ENCODE measurements at regions not wholly inside any gene's neighbourhood (a gene's known extent, or its start where the extent isn't known, plus 50 kb on each side); places are given as distances from the start of the nearest gene placed in this dataset.

- Mint-ChIP-seq H3K4me3 (no peak overlapping the region), H3K9me3 (peaks cover 3% of the 10 kb centered on the region), H3K4me1 (ENCODE audit: low read depth) (no peaks in the 10 kb centered on the region), H3K27me3 (ENCODE audit: low read depth) (peaks cover 39% of the 10 kb centered on the region), H3K36me3 (ENCODE audit: low read depth) (no peaks in the 10 kb centered on the region), H3K27ac (no peak overlapping the region)
- CTCF ChIA-PET, result interaction anchor here (1.4 kb wide), 1 partner anchor 10 kb away, joined by 5 read pairs; no protein-coding TSS in a partner anchor
- intact Hi-C loops (cut with micrococcal nuclease), result no loop called here
- DNase-seq, result no peak
Observed at GRCh38 chr6:3948866-3949265, 99.7 kb downstream of the FAM50B start.

DNA sequence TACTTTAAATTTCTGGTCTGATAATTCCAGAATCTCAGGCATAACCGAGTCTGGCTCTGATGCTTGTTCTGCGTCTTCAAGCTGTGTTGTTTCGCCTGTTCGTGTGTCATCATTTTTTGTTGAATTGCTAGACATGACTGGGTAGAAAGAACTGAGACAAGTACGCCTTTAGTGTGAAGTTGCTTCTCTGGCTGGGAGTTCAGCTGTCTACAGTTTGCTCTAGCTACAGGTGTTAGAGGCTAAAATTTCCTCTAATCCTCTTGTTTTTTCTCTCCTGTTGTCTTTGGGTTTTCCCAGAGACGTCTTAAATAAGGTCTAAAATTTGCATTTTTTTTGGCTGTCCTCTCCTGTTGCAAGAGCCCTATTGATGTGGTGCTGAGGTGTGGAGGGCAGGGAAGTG lies 100.3 kb downstream of the FAM50B start:
- peaks cover 41% of the 10 kb centered on the region for H3K27me3 Mint-ChIP-seq (ENCODE audit: low read depth)
- CTCF ChIA-PET, result interaction anchor here (1.4 kb wide), 1 partner anchor 10 kb away, joined by 5 read pairs; no protein-coding TSS in a partner anchor

DNA sequence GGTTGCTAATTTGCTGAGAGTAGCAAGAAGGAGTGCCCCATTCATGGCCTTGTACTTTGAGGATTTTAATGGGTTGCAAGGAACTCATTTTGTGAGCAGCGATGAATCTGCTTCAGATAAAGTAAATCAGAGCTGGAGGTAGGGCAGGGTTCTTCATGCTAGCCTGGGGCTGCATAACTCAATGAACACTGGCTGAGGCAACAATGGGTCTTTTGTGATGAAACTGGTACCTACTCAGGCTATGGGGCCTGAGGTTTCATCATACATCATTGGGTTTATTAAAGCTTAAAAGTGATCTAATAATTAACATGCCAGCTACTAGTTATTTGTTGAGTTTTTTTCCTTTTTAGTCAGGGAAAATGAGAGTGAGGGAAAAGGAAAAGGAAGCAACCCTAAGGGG lies 106.9 kb downstream of the FAM50B start:
- H3K4me1 Mint-ChIP-seq (ENCODE audit: low read depth), result no peaks in the 10 kb centered on the region
- CTCF ChIA-PET, result no interaction called here
- H3K27me3 Mint-ChIP-seq (ENCODE audit: low read depth), result peaks cover 17% of the 10 kb centered on the region
- no peak overlapping the region for H3K27ac Mint-ChIP-seq
- H3K9me3 Mint-ChIP-seq, result peaks cover 3% of the 10 kb centered on the region
- no peaks in the 10 kb centered on the region for H3K36me3 Mint-ChIP-seq (ENCODE audit: low read depth)
- intact Hi-C loops (cut with micrococcal nuclease), result no loop called here
- no peak overlapping the region for H3K4me3 Mint-ChIP-seq
- DNase-seq, result no peak

More for the DNA sequence above, 100.3 kb downstream of the FAM50B start:
- no peak overlapping the region for H3K4me3 Mint-ChIP-seq
- no peaks in the 10 kb centered on the region for H3K4me1 Mint-ChIP-seq (ENCODE audit: low read depth)
- H3K27ac Mint-ChIP-seq, result no peak overlapping the region
- intact Hi-C loops (cut with micrococcal nuclease), result no loop called here
- peaks cover 3% of the 10 kb centered on the region for H3K9me3 Mint-ChIP-seq
- no peaks in the 10 kb centered on the region for H3K36me3 Mint-ChIP-seq (ENCODE audit: low read depth)
- DNase-seq, result no peak

DNA sequence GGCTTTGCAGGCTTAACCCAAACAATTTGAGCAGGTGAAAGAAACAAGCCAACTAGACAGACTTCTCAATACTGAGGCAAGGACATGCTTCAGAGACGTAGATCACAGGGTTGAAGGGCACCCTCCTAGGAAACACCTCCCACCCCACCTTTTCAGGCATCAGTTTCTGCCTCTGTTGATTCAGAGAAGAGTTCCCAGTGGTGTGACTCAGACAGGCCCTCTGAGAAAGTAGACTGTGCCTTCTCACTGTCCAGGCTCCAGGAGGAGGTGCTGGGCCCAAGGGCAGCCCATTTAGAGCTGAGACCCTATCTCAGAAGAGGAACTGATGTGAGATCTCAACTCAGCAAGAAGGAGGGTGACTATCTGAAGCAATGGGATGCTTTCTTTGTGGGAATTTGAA lies 108.1 kb downstream of the FAM50B start:
- DNase-seq, result no peak
- H3K27me3 Mint-ChIP-seq (ENCODE audit: low read depth), result peaks cover 12% of the 10 kb centered on the region
- no peak overlapping the region for H3K4me3 Mint-ChIP-seq
- intact Hi-C loops (cut with micrococcal nuclease), result no loop called here
- H3K27ac Mint-ChIP-seq, result no peak overlapping the region
- H3K9me3 Mint-ChIP-seq, result peaks cover 3% of the 10 kb centered on the region
- no peaks in the 10 kb centered on the region for H3K4me1 Mint-ChIP-seq (ENCODE audit: low read depth)
- H3K36me3 Mint-ChIP-seq (ENCODE audit: low read depth), result no peaks in the 10 kb centered on the region
- CTCF ChIA-PET, result no interaction called here

- no peak overlapping the region for H3K27ac Mint-ChIP-seq
- no peak overlapping the region for H3K4me3 Mint-ChIP-seq
- H3K27me3 Mint-ChIP-seq (ENCODE audit: low read depth), result peaks cover 12% of the 10 kb centered on the region
- DNase-seq, result no peak
- H3K4me1 Mint-ChIP-seq (ENCODE audit: low read depth), result no peaks in the 10 kb centered on the region
- H3K36me3 Mint-ChIP-seq (ENCODE audit: low read depth), result no peaks in the 10 kb centered on the region
- CTCF ChIA-PET, result no interaction called here
- intact Hi-C loops (cut with micrococcal nuclease), result no loop called here
- peaks cover 3% of the 10 kb centered on the region for H3K9me3 Mint-ChIP-seq
Observed at GRCh38 chr6:3958255-3958654, 109.1 kb downstream of the FAM50B start.

DNA sequence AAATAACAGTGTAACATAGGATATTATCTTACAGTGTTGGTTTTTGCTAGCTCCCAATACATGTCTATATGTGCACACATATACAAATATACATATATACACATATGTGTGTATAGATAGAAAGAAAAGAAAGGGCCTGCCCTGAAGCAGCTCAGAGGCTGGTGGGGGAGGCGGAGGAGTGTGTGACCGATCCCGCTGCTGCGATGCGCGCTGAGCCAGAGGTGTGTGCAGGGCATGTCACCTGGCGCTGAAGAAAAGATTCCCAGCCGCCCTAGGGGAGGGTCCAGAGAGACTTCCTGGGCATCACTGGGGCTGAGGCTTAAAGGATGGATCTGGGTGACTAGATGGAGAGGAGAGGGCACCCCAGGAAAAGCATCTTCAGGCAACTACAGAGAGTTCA lies 110.2 kb downstream of the FAM50B start:
- no peaks in the 10 kb centered on the region for H3K36me3 Mint-ChIP-seq (ENCODE audit: low read depth)

DNA sequence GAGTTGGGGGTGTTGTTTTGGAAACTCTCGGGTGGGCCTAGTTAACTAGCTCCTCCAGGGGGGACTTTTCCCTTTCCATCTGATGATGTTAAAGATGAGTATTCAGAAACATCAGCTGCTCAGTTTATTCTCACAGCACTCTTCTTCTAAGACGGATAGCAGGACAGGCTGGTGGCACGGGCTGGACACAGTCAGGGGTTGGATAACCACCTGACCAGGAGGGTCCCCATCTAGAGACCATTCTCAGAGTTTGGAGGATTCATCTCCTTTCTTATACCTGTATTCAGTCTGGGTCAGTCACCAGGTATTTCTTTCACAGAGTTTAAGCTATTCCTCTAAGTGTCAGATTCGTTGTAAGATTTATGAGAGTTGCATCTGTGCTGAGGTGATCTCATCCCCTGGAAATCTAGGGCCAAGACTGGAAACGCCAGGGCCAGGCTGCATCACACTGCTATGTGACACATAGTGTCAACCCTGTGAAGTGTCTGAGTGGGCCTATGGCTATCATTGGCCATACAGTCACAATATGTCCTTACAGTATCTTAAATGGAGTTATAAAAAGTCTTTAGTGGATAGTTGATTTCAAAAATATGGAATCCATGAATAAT lies 111.7 kb downstream of the FAM50B start:
- intact Hi-C loops (cut with micrococcal nuclease), result no loop called here
- Mint-ChIP-seq H3K27me3 (ENCODE audit: low read depth) (peaks cover 1% of the 10 kb centered on the region), H3K9me3 (no peaks in the 10 kb centered on the region), H3K27ac (no peak overlapping the region), H3K4me1 (ENCODE audit: low read depth) (no peaks in the 10 kb centered on the region), H3K4me3 (no peak overlapping the region), H3K36me3 (ENCODE audit: low read depth) (no peaks in the 10 kb centered on the region)
- DNase-seq, result no peak
- CTCF ChIA-PET, result interaction anchor here (1.2 kb wide), 1 partner anchor 17 kb away, joined by 3 read pairs; no protein-coding TSS in a partner anchor

More for the DNA sequence above, 110.2 kb downstream of the FAM50B start:
- DNase-seq, result no peak
- Mint-ChIP-seq H3K9me3 (no peaks in the 10 kb centered on the region), H3K4me1 (ENCODE audit: low read depth) (no peaks in the 10 kb centered on the region), H3K27ac (no peak overlapping the region), H3K27me3 (ENCODE audit: low read depth) (peaks cover 4% of the 10 kb centered on the region), H3K4me3 (no peak overlapping the region)
- CTCF ChIA-PET, result interaction anchor here (0.7 to 1.3 kb wide), 3 partner anchors 10 to 19 kb away, joined by 3 to 5 read pairs (median 5); no protein-coding TSS in a partner anchor
- intact Hi-C loops (cut with micrococcal nuclease), result no loop called here

DNA sequence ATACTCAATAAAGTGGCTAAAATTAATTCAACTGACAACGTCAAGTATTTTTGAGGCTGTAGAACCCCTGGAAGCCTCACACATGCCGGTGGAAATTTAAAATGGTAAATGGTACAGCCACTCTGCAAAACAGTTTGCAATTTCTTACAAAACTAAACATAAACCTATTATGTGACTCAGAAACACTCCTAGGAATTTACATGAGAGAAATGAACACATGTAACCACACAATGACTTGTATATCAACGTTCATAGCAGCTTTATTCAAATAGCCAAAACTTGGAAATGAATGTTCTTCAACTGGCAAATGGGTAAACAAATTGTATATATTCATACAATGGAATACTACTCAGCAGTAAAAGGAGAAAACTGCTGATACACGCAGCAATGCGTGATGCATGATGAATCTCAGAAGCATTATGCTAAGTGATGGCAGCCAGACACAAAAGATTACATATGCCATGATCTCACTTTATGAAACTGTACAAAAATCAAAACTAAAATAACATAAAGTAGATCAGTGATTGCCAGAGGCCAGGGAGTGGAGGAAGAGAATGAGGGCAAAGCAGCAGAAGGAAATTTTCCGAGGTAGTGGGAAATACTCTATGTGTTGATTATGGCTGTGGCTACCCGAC lies 112.5 kb downstream of the FAM50B start:
- no peak for DNase-seq
- H3K9me3 Mint-ChIP-seq, result no peaks in the 10 kb centered on the region
- no peaks in the 10 kb centered on the region for H3K27me3 Mint-ChIP-seq (ENCODE audit: low read depth)
- H3K36me3 Mint-ChIP-seq (ENCODE audit: low read depth), result no peaks in the 10 kb centered on the region
- no peak overlapping the region for H3K27ac Mint-ChIP-seq
- CTCF ChIA-PET, result no interaction called here
- no peak overlapping the region for H3K4me3 Mint-ChIP-seq
- no peaks in the 10 kb centered on the region for H3K4me1 Mint-ChIP-seq (ENCODE audit: low read depth)
- intact Hi-C loops (cut with micrococcal nuclease), result no loop called here

GRCh38 chr6:3962291-3963280 lies 113.4 kb downstream of the FAM50B start:
- Mint-ChIP-seq H3K27ac (no peak overlapping the region), H3K4me3 (no peak overlapping the region), H3K36me3 (ENCODE audit: low read depth) (no peaks in the 10 kb centered on the region), H3K27me3 (ENCODE audit: low read depth) (no peaks in the 10 kb centered on the region), H3K9me3 (no peaks in the 10 kb centered on the region), H3K4me1 (ENCODE audit: low read depth) (no peaks in the 10 kb centered on the region)
- CTCF ChIA-PET, result interaction anchor here (0.6 kb wide), 1 partner anchor 10 kb away, joined by 3 read pairs; no protein-coding TSS in a partner anchor
- intact Hi-C loops (cut with micrococcal nuclease), result no loop called here
- no peak for DNase-seq

GRCh38 chr6:3963426-3963825 lies 114.3 kb downstream of the FAM50B start:
- Mint-ChIP-seq H3K27me3 (ENCODE audit: low read depth) (no peaks in the 10 kb centered on the region), H3K4me3 (no peak overlapping the region), H3K27ac (no peak overlapping the region), H3K36me3 (ENCODE audit: low read depth) (no peaks in the 10 kb centered on the region), H3K4me1 (ENCODE audit: low read depth) (no peaks in the 10 kb centered on the region), H3K9me3 (no peaks in the 10 kb centered on the region)
- CTCF ChIA-PET, result interaction anchor here (1.4 kb wide), 1 partner anchor 27 kb away, joined by 5 read pairs; no protein-coding TSS in a partner anchor
- intact Hi-C loops (cut with micrococcal nuclease), result no loop called here
- no peak for DNase-seq

- intact Hi-C loops (cut with micrococcal nuclease), result no loop called here
- Mint-ChIP-seq H3K9me3 (no peaks in the 10 kb centered on the region), H3K27me3 (ENCODE audit: low read depth) (no peaks in the 10 kb centered on the region), H3K4me3 (no peak overlapping the region), H3K27ac (no peak overlapping the region), H3K36me3 (ENCODE audit: low read depth) (no peaks in the 10 kb centered on the region), H3K4me1 (ENCODE audit: low read depth) (no peaks in the 10 kb centered on the region)
- CTCF ChIA-PET, result interaction anchor here (1.1 kb wide), 1 partner anchor 116 kb away, joined by 3 read pairs; the partner anchor contains the start of gene FAM50B
- no peak for DNase-seq
Observed at GRCh38 chr6:3965071-3965718, 113.7 kb downstream of the FAM217A start.

- Mint-ChIP-seq H3K27ac (no peak overlapping the region), H3K9me3 (no peaks in the 10 kb centered on the region), H3K4me3 (no peak overlapping the region), H3K27me3 (ENCODE audit: low read depth) (no peaks in the 10 kb centered on the region), H3K4me1 (ENCODE audit: low read depth) (no peaks in the 10 kb centered on the region), H3K36me3 (ENCODE audit: low read depth) (no peaks in the 10 kb centered on the region)
- intact Hi-C loops (cut with micrococcal nuclease), result no loop called here
- DNase-seq, result no peak
- CTCF ChIA-PET, result no interaction called here
Observed at GRCh38 chr6:3966426-3966825, 112.5 kb downstream of the FAM217A start.

Measured in activated naive CD4-positive, alpha-beta T cell treated with anti-CD3 and anti-CD28 coated beads for 36 hours (primary cell).